ENCODE measurements at regions not wholly inside any gene's neighbourhood (a gene's known extent, or its start where the extent isn't known, plus 50 kb on each side); places are given as distances from the start of the nearest gene placed in this dataset.

- Histone ChIP-seq H3K36me3 (ENCODE audit: control insufficient read depth in 2 of 3, insufficient read depth in 3 of 3, low read length in 3 of 3) (no peaks in the 10 kb centered on the region), H3K9me3 (ENCODE audit: control insufficient read depth in 2 of 3, low read length in 3 of 3) (no peaks in the 10 kb centered on the region), H3K27me3 (ENCODE audit: control insufficient read depth in 2 of 2, insufficient read depth in 2 of 2, low read length in 2 of 2) (no peaks in the 10 kb centered on the region), H3K27ac (ENCODE audit: low read depth, low read length) (no peak overlapping the region), H3K4me1 (ENCODE audit: control insufficient read depth in 2 of 2, insufficient read depth in 2 of 2, low read length in 2 of 2) (no peaks in the 10 kb centered on the region), H3K4me3 (ENCODE audit: low read length) (no peak overlapping the region)
- no peak for DNase-seq
- no peaks in the 10 kb centered on the region for H3K36me3 Mint-ChIP-seq
- ChIA-PET POLR2A (no interaction called here), CTCF (no interaction called here)
- no peak overlapping the region for H3K4me3 Mint-ChIP-seq
- H3K9me3 Mint-ChIP-seq, result peaks cover 0 to 3% (median 0%) of the 10 kb centered on the region in 11 donors
- no peak for ATAC-seq
- intact Hi-C loops (cut with micrococcal nuclease), result no loop called here
- H3K4me1 Mint-ChIP-seq, result no peaks in the 10 kb centered on the region
- no peak overlapping the region for H3K27ac Mint-ChIP-seq
- H3K27me3 Mint-ChIP-seq, result no peaks in the 10 kb centered on the region
Observed at GRCh38 chr9:28120184-28120583, 546.9 kb upstream of the C9orf72 start.

GRCh38 chr9:28120626-28121025 lies 547.3 kb upstream of the C9orf72 start:
- Histone ChIP-seq H3K4me3 (ENCODE audit: low read length) (no peak overlapping the region), H3K4me1 (ENCODE audit: control insufficient read depth in 2 of 2, insufficient read depth in 2 of 2, low read length in 2 of 2) (no peaks in the 10 kb centered on the region), H3K27ac (ENCODE audit: low read depth, low read length) (no peak overlapping the region), H3K27me3 (ENCODE audit: control insufficient read depth in 2 of 2, insufficient read depth in 2 of 2, low read length in 2 of 2) (no peaks in the 10 kb centered on the region), H3K9me3 (ENCODE audit: control insufficient read depth in 2 of 3, low read length in 3 of 3) (no peaks in the 10 kb centered on the region), H3K36me3 (ENCODE audit: control insufficient read depth in 2 of 3, insufficient read depth in 3 of 3, low read length in 3 of 3) (no peaks in the 10 kb centered on the region)
- H3K27ac Mint-ChIP-seq, result no peak overlapping the region
- H3K36me3 Mint-ChIP-seq, result no peaks in the 10 kb centered on the region
- ChIA-PET POLR2A (no interaction called here), CTCF (no interaction called here)
- no peak for DNase-seq
- ATAC-seq, result no peak
- H3K4me1 Mint-ChIP-seq, result no peaks in the 10 kb centered on the region
- H3K9me3 Mint-ChIP-seq, result peaks cover 0 to 3% (median 0%) of the 10 kb centered on the region in 11 donors
- intact Hi-C loops (cut with micrococcal nuclease), result no loop called here
- no peak overlapping the region for H3K4me3 Mint-ChIP-seq
- no peaks in the 10 kb centered on the region for H3K27me3 Mint-ChIP-seq

GRCh38 chr9:28121366-28121765 lies 548.1 kb upstream of the C9orf72 start:
- ChIA-PET CTCF (no interaction called here), POLR2A (no interaction called here)
- Mint-ChIP-seq H3K27ac (no peak overlapping the region), H3K27me3 (no peaks in the 10 kb centered on the region), H3K9me3 (peaks cover 0 to 3% (median 0%) of the 10 kb centered on the region in 11 donors), H3K4me1 (no peaks in the 10 kb centered on the region), H3K4me3 (no peak overlapping the region), H3K36me3 (no peaks in the 10 kb centered on the region)
- no peaks in the 10 kb centered on the region for H3K9me3 ChIP-seq (ENCODE audit: control insufficient read depth in 2 of 3, low read length in 3 of 3)
- H3K27ac ChIP-seq (ENCODE audit: low read depth, low read length), result no peak overlapping the region
- DNase-seq (no peak), ATAC-seq (no peak)
- no peaks in the 10 kb centered on the region for H3K36me3 ChIP-seq (ENCODE audit: control insufficient read depth in 2 of 3, insufficient read depth in 3 of 3, low read length in 3 of 3)
- H3K4me3 ChIP-seq (ENCODE audit: low read length), result no peak overlapping the region
- intact Hi-C loops (cut with micrococcal nuclease), result no loop called here
- no peaks in the 10 kb centered on the region for H3K4me1 ChIP-seq (ENCODE audit: control insufficient read depth in 2 of 2, insufficient read depth in 2 of 2, low read length in 2 of 2)
- no peaks in the 10 kb centered on the region for H3K27me3 ChIP-seq (ENCODE audit: control insufficient read depth in 2 of 2, insufficient read depth in 2 of 2, low read length in 2 of 2)

- H3K4me3 Mint-ChIP-seq, result no peak overlapping the region
- no peaks in the 10 kb centered on the region for H3K4me1 ChIP-seq (ENCODE audit: control insufficient read depth in 2 of 2, insufficient read depth in 2 of 2, low read length in 2 of 2)
- no peaks in the 10 kb centered on the region for H3K9me3 ChIP-seq (ENCODE audit: control insufficient read depth in 2 of 3, low read length in 3 of 3)
- no peaks in the 10 kb centered on the region for H3K36me3 ChIP-seq (ENCODE audit: control insufficient read depth in 2 of 3, insufficient read depth in 3 of 3, low read length in 3 of 3)
- ChIA-PET CTCF (no interaction called here), POLR2A (no interaction called here)
- H3K27me3 Mint-ChIP-seq, result peaks cover 0 to 4% (median 0%) of the 10 kb centered on the region in 5 donors
- no peak for ATAC-seq
- no peaks in the 10 kb centered on the region for H3K36me3 Mint-ChIP-seq
- DNase-seq, result no peak
- H3K27me3 ChIP-seq (ENCODE audit: control insufficient read depth in 2 of 2, insufficient read depth in 2 of 2, low read length in 2 of 2), result no peaks in the 10 kb centered on the region
- peaks cover 0 to 3% (median 0%) of the 10 kb centered on the region in 11 donors for H3K9me3 Mint-ChIP-seq
- H3K27ac Mint-ChIP-seq, result no peak overlapping the region
- H3K4me3 ChIP-seq (ENCODE audit: low read length), result no peak overlapping the region
- no peaks in the 10 kb centered on the region for H3K4me1 Mint-ChIP-seq
- intact Hi-C loops (cut with micrococcal nuclease), result no loop called here
- no peak overlapping the region for H3K27ac ChIP-seq (ENCODE audit: low read depth, low read length)
Observed at GRCh38 chr9:28124917-28125316, 551.6 kb upstream of the C9orf72 start.

- Histone ChIP-seq H3K36me3 (ENCODE audit: control insufficient read depth in 2 of 3, insufficient read depth in 3 of 3, low read length in 3 of 3) (no peaks in the 10 kb centered on the region), H3K4me3 (ENCODE audit: low read length) (no peak overlapping the region), H3K27me3 (ENCODE audit: control insufficient read depth in 2 of 2, insufficient read depth in 2 of 2, low read length in 2 of 2) (no peaks in the 10 kb centered on the region), H3K4me1 (ENCODE audit: control insufficient read depth in 2 of 2, insufficient read depth in 2 of 2, low read length in 2 of 2) (no peaks in the 10 kb centered on the region), H3K9me3 (ENCODE audit: control insufficient read depth in 2 of 3, low read length in 3 of 3) (no peaks in the 10 kb centered on the region), H3K27ac (ENCODE audit: low read depth, low read length) (no peak overlapping the region)
- intact Hi-C loops (cut with micrococcal nuclease), result no loop called here
- CTCF ChIA-PET, result no interaction called here
- POLR2A ChIA-PET, result no interaction called here
- H3K27ac Mint-ChIP-seq, result no peak overlapping the region
- H3K27me3 Mint-ChIP-seq, result peaks cover 0 to 4% (median 0%) of the 10 kb centered on the region in 5 donors
- H3K4me3 Mint-ChIP-seq, result no peak overlapping the region
- H3K9me3 Mint-ChIP-seq, result peaks cover 0 to 3% (median 0%) of the 10 kb centered on the region in 11 donors
- DNase-seq (no peak), ATAC-seq (no peak)
- H3K4me1 Mint-ChIP-seq, result no peaks in the 10 kb centered on the region
- no peaks in the 10 kb centered on the region for H3K36me3 Mint-ChIP-seq
Observed at GRCh38 chr9:28127101-28127500, 553.8 kb upstream of the C9orf72 start.

GRCh38 chr9:28134446-28134976 lies 561.2 kb upstream of the C9orf72 start:
- ATAC-seq (no peak), DNase-seq (no peak)
- H3K4me3 Mint-ChIP-seq, result no peak overlapping the region
- Histone ChIP-seq H3K27me3 (ENCODE audit: control insufficient read depth in 2 of 2, insufficient read depth in 2 of 2, low read length in 2 of 2) (no peaks in the 10 kb centered on the region), H3K27ac (ENCODE audit: low read depth, low read length) (no peak overlapping the region), H3K4me3 (ENCODE audit: low read length) (no peak overlapping the region), H3K36me3 (ENCODE audit: control insufficient read depth in 2 of 3, insufficient read depth in 3 of 3, low read length in 3 of 3) (no peaks in the 10 kb centered on the region), H3K9me3 (ENCODE audit: control insufficient read depth in 2 of 3, low read length in 3 of 3) (no peaks in the 10 kb centered on the region), H3K4me1 (ENCODE audit: control insufficient read depth in 2 of 2, insufficient read depth in 2 of 2, low read length in 2 of 2) (no peaks in the 10 kb centered on the region)
- intact Hi-C loops (cut with micrococcal nuclease), result no loop called here
- H3K36me3 Mint-ChIP-seq, result no peaks in the 10 kb centered on the region
- ChIA-PET POLR2A (interaction anchor here (0.6 kb wide), 1 partner anchor 906 kb away, joined by 3 read pairs; no protein-coding TSS in a partner anchor), CTCF (no interaction called here)
- no peaks in the 10 kb centered on the region for H3K9me3 Mint-ChIP-seq
- no peaks in the 10 kb centered on the region for H3K27me3 Mint-ChIP-seq
- no peak overlapping the region for H3K27ac Mint-ChIP-seq
- H3K4me1 Mint-ChIP-seq, result no peaks in the 10 kb centered on the region

- ATAC-seq (no peak), DNase-seq (no peak)
- Histone ChIP-seq H3K4me3 (ENCODE audit: low read length) (no peak overlapping the region), H3K4me1 (ENCODE audit: control insufficient read depth in 2 of 2, insufficient read depth in 2 of 2, low read length in 2 of 2) (no peaks in the 10 kb centered on the region), H3K27ac (ENCODE audit: low read depth, low read length) (no peak overlapping the region), H3K27me3 (ENCODE audit: control insufficient read depth in 2 of 2, insufficient read depth in 2 of 2, low read length in 2 of 2) (no peaks in the 10 kb centered on the region), H3K9me3 (ENCODE audit: control insufficient read depth in 2 of 3, low read length in 3 of 3) (no peaks in the 10 kb centered on the region), H3K36me3 (ENCODE audit: control insufficient read depth in 2 of 3, insufficient read depth in 3 of 3, low read length in 3 of 3) (no peaks in the 10 kb centered on the region)
- Mint-ChIP-seq H3K4me3 (no peak overlapping the region), H3K27me3 (no peaks in the 10 kb centered on the region), H3K9me3 (peaks cover 0 to 3% (median 0%) of the 10 kb centered on the region in 11 donors), H3K36me3 (no peaks in the 10 kb centered on the region), H3K27ac (no peak overlapping the region), H3K4me1 (no peaks in the 10 kb centered on the region)
- CTCF ChIA-PET, result no interaction called here
- intact Hi-C loops (cut with micrococcal nuclease), result no loop called here
- POLR2A ChIA-PET, result no interaction called here
Observed at GRCh38 chr9:28135549-28135948, 562.3 kb upstream of the C9orf72 start.
